ENCODE measurements at regions not wholly inside any gene's neighbourhood (a gene's known extent, or its start where the extent isn't known, plus 50 kb on each side); places are given as distances from the start of the nearest gene placed in this dataset.

GRCh38 chr9:107219486-107220077 is 63.5 kb upstream of the RAD23B start:
- DNase-seq (ENCODE audit: low spot score) (no peak), ATAC-seq (ENCODE audit: low FRiP score) (no peak)
- TF ChIP-seq CTCF (IDR thresholded peaks at IDR 0.05) = no peak

GRCh38 chr9:107221321-107221720 is 61.8 kb upstream of the RAD23B start:
- no peak for DNase-seq (ENCODE audit: low spot score)
- TF ChIP-seq CTCF (IDR thresholded peaks at IDR 0.05) = no peak
- ATAC-seq (ENCODE audit: low FRiP score) = no peak

GRCh38 chr9:107222020-107222522 is 61.0 kb upstream of the RAD23B start:
- ATAC-seq (ENCODE audit: low FRiP score) (no peak), DNase-seq (ENCODE audit: low spot score) (no peak)
- no peak for TF ChIP-seq CTCF (IDR thresholded peaks at IDR 0.05)

- TF ChIP-seq CTCF (IDR thresholded peaks at IDR 0.05) = no peak
- no peak for ATAC-seq (ENCODE audit: low FRiP score)
- DNase-seq (ENCODE audit: low spot score) = no peak
These were observed 59.7 kb upstream of the RAD23B start for GRCh38 chr9:107223381-107223780.

GRCh38 chr9:107224252-107224651 is 58.8 kb upstream of the RAD23B start:
- no peak for DNase-seq (ENCODE audit: low spot score)
- ATAC-seq (ENCODE audit: low FRiP score) = no peak
- TF ChIP-seq CTCF (IDR thresholded peaks at IDR 0.05) = no peak

- DNase-seq (ENCODE audit: low spot score) (no peak), ATAC-seq (ENCODE audit: low FRiP score) (no peak)
- no peak for TF ChIP-seq CTCF (IDR thresholded peaks at IDR 0.05)
These were observed 56.7 kb upstream of the RAD23B start for GRCh38 chr9:107226421-107226820.

GRCh38 chr9:107227774-107228173 is 55.3 kb upstream of the RAD23B start:
- DNase-seq (ENCODE audit: low spot score) = no peak
- ATAC-seq (ENCODE audit: low FRiP score) = no peak
- no peak for TF ChIP-seq CTCF (IDR thresholded peaks at IDR 0.05)
